Suprapubic skin (tissue), 3 donors: ENCODE measurements at regions not wholly inside any gene's neighbourhood (a gene's known extent, or its start where the extent isn't known, plus 50 kb on each side); places are given as distances from the start of the nearest gene placed in this dataset.

ENCODE experiments used
- POLR2AphosphoS5 ChIP-seq, 3 donors: sonication (generic); formaldehyde crosslinking; IDR thresholded peaks; one replicate each; pipeline ENCODE4 v1.6.1; 2017; ENCODE audit warnings: antibody characterized with exemption in 3 of 3
- TF ChIP-seq, protein P1 (sequence below), 2 donors: fragments of 200-600 bp in 1 of 2; fragments of 450-650 bp in 1 of 2; sonication (generic) in 1 of 2; IDR thresholded peaks; one replicate each; pipeline ENCODE4 v1.5.1; 2016 to 2019; ENCODE audit warnings: antibody characterized with exemption in 2 of 2, mild to moderate bottlenecking in 1 of 2, moderate library complexity in 1 of 2

- TF ChIP-seq, protein P1, sequence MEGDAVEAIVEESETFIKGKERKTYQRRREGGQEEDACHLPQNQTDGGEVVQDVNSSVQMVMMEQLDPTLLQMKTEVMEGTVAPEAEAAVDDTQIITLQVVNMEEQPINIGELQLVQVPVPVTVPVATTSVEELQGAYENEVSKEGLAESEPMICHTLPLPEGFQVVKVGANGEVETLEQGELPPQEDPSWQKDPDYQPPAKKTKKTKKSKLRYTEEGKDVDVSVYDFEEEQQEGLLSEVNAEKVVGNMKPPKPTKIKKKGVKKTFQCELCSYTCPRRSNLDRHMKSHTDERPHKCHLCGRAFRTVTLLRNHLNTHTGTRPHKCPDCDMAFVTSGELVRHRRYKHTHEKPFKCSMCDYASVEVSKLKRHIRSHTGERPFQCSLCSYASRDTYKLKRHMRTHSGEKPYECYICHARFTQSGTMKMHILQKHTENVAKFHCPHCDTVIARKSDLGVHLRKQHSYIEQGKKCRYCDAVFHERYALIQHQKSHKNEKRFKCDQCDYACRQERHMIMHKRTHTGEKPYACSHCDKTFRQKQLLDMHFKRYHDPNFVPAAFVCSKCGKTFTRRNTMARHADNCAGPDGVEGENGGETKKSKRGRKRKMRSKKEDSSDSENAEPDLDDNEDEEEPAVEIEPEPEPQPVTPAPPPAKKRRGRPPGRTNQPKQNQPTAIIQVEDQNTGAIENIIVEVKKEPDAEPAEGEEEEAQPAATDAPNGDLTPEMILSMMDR (IDR thresholded peaks at IDR 0.05): no peak
- no peak for TF ChIP-seq POLR2AphosphoS5 (IDR thresholded peaks at IDR 0.05)
Observed at GRCh38 chr11:134573857-134574256, 161.8 kb upstream of the B3GAT1 start.
